Activated B cell treated with CpG ODN at 0.5 μM for 24 hours (primary cell): ENCODE measurements at regions not wholly inside any gene's neighbourhood (a gene's known extent, or its start where the extent isn't known, plus 50 kb on each side); places are given as distances from the start of the nearest gene placed in this dataset.

Experiments
- ATAC-seq: fragments of 200-7000 bp; cut with Tn5 transposase; one replicate; pipeline ENCODE4 v1.10.0; 2021; ENCODE audit warnings: low read depth, mild to moderate bottlenecking, moderate library complexity
- CTCF ChIA-PET: fragments of 350-600 bp; sonication (Branson Sonifier 250); formaldehyde crosslinking; loops from one replicate; lab custom pipeline; 2021; ENCODE audit warnings: antibody characterized with exemption; lab: Charles Lee
- POLR2A ChIA-PET: fragments of 350-600 bp; sonication (Branson Sonifier 250); formaldehyde crosslinking; loops from one replicate; lab custom pipeline; 2021; ENCODE audit warnings: antibody characterized with exemption; lab: Charles Lee
- DNase-seq: peaks from one replicate; pipeline ENCODE4 v3.0.0; 2022
- H3K27ac Mint-ChIP-seq: one replicate; pipeline ENCODE4 v1.8.0; 2020; ENCODE audit warnings: mixed read lengths
- H3K27me3 Mint-ChIP-seq: one replicate; pipeline ENCODE4 v1.8.0; 2021; ENCODE audit warnings: mixed read lengths
- H3K36me3 Mint-ChIP-seq: one replicate; pipeline ENCODE4 v1.8.0; 2021; ENCODE audit warnings: low read depth, mixed read lengths
- H3K4me1 Mint-ChIP-seq: one replicate; pipeline ENCODE4 v1.8.0; 2021; ENCODE audit warnings: mixed read lengths
- H3K4me3 Mint-ChIP-seq: one replicate; pipeline ENCODE4 v1.8.0; 2020; ENCODE audit warnings: mild to moderate bottlenecking, mixed read lengths
- H3K9me3 Mint-ChIP-seq: one replicate; pipeline ENCODE4 v1.8.0; 2020; ENCODE audit warnings: mixed read lengths
- CTCF ChIP-seq: fragments of 200-600 bp; IDR thresholded peaks from one replicate; pipeline ENCODE4 v1.8.0; 2022; ENCODE audit warnings: antibody characterized with exemption, mild to moderate bottlenecking
- intact Hi-C: fragments of 100-400 bp; cut with micrococcal nuclease; formaldehyde crosslinking; loops from one replicate; pipeline ENCODE4 v1.15.1; 2024

- ChIA-PET CTCF (no interaction called here), POLR2A (no interaction called here)
- no peaks in the 10 kb centered on the region for H3K27me3 Mint-ChIP-seq
- no peak for TF ChIP-seq CTCF
- intact Hi-C loops: no loop called here
- no peak for ATAC-seq
- no peak overlapping the region for H3K27ac Mint-ChIP-seq
- no peaks in the 10 kb centered on the region for H3K36me3 Mint-ChIP-seq
- H3K9me3 Mint-ChIP-seq: no peaks in the 10 kb centered on the region
- no peak for DNase-seq
- H3K4me3 Mint-ChIP-seq: no peak overlapping the region
- no peaks in the 10 kb centered on the region for H3K4me1 Mint-ChIP-seq
These were observed 355.3 kb downstream of the TCERG1L start for GRCh38 chr10:130956251-130956650.

GRCh38 chr10:130957423-130957822 is 354.1 kb downstream of the TCERG1L start:
- Mint-ChIP-seq H3K27ac (no peak overlapping the region), H3K36me3 (no peaks in the 10 kb centered on the region), H3K4me1 (no peaks in the 10 kb centered on the region), H3K9me3 (no peaks in the 10 kb centered on the region), H3K4me3 (no peak overlapping the region), H3K27me3 (no peaks in the 10 kb centered on the region)
- DNase-seq: no peak
- intact Hi-C loops: no loop called here
- ATAC-seq: no peak
- CTCF ChIA-PET: no interaction called here
- no peak for TF ChIP-seq CTCF
- POLR2A ChIA-PET: no interaction called here

GRCh38 chr10:130958003-130958402 is 353.5 kb downstream of the TCERG1L start:
- H3K4me1 Mint-ChIP-seq: no peaks in the 10 kb centered on the region
- DNase-seq (no peak), ATAC-seq (no peak)
- POLR2A ChIA-PET: no interaction called here
- H3K27ac Mint-ChIP-seq: no peak overlapping the region
- H3K36me3 Mint-ChIP-seq: no peaks in the 10 kb centered on the region
- no peak overlapping the region for H3K4me3 Mint-ChIP-seq
- no peak for TF ChIP-seq CTCF
- H3K9me3 Mint-ChIP-seq: no peaks in the 10 kb centered on the region
- intact Hi-C loops: no loop called here
- no peaks in the 10 kb centered on the region for H3K27me3 Mint-ChIP-seq
- CTCF ChIA-PET: no interaction called here

- H3K4me3 Mint-ChIP-seq: no peak overlapping the region
- TF ChIP-seq CTCF: no peak
These were observed 352.4 kb downstream of the TCERG1L start for GRCh38 chr10:130958981-130959751.

GRCh38 chr10:130959752-130960195 is 351.7 kb downstream of the TCERG1L start:
- TF ChIP-seq CTCF: no peak

More at GRCh38 chr10:130958981-130959751, 352.4 kb downstream of the TCERG1L start:
- Mint-ChIP-seq H3K36me3 (no peaks in the 10 kb centered on the region), H3K27ac (no peak overlapping the region), H3K9me3 (no peaks in the 10 kb centered on the region), H3K4me1 (no peaks in the 10 kb centered on the region), H3K27me3 (no peaks in the 10 kb centered on the region)
- DNase-seq (no peak), ATAC-seq (no peak)
- POLR2A ChIA-PET: no interaction called here
- CTCF ChIA-PET: no interaction called here
- intact Hi-C loops: no loop called here

More at GRCh38 chr10:130959752-130960195, 351.7 kb downstream of the TCERG1L start:
- CTCF ChIA-PET: no interaction called here
- Mint-ChIP-seq H3K27me3 (no peaks in the 10 kb centered on the region), H3K4me1 (no peaks in the 10 kb centered on the region), H3K36me3 (no peaks in the 10 kb centered on the region), H3K27ac (no peak overlapping the region), H3K4me3 (no peak overlapping the region), H3K9me3 (no peaks in the 10 kb centered on the region)
- ATAC-seq (no peak), DNase-seq (no peak)
- POLR2A ChIA-PET: no interaction called here
- intact Hi-C loops: no loop called here
